GM12878 (cell line): ENCODE measurements at regions not wholly inside any gene's neighbourhood (a gene's known extent, or its start where the extent isn't known, plus 50 kb on each side); places are given as distances from the start of the nearest gene placed in this dataset.

Experiments
- ATAC-seq: fragments of 200-7000 bp; cut with Tn5 transposase; 3 replicates; pipeline ENCODE4 v1.9.1; 2020; ENCODE audit warnings: mild to moderate bottlenecking, moderate library complexity
- BruUV-seq: library from RNA; stranded (reverse); fragments of 400-500 nt; replicated peaks from 2 replicates; lab custom pipeline; 2021; lab: Mats Ljungman, UMichigan
- CTCF ChIA-PET: fragments of 300-600 bp; sonication (Branson Sonifier 250); formaldehyde crosslinking; extraction: SDS; loops from one replicate; lab custom pipeline; 2021; ENCODE audit warnings: inconsistent platforms; lab: Yijun Ruan, JAX
- POLR2A ChIA-PET: fragments of 350-600 bp; formaldehyde crosslinking; extraction: SDS; loops from one replicate; lab custom pipeline; 2021; ENCODE audit warnings: inconsistent platforms; lab: Charles Lee
- RAD21 ChIA-PET: fragments of 300-600 bp; sonication (Branson Sonifier 250); formaldehyde crosslinking; loops from one replicate; lab custom pipeline; 2023; ENCODE audit warnings: antibody characterized with exemption; ENCODE audit not compliant: unreplicated experiment; lab: Charles Lee
- SMC1A ChIA-PET: fragments of 300-600 bp; sonication (Branson Sonifier 250); formaldehyde crosslinking; loops from one replicate; lab custom pipeline; 2023; ENCODE audit not compliant: unreplicated experiment, uncharacterized antibody; lab: Charles Lee
- DNase-seq: peaks from one replicate; pipeline ENCODE4 v3.0.0-alpha.2; 2011; ENCODE audit warnings: low read depth, low spot score
- FAIRE-seq: peaks from 3 replicates; lab custom pipeline; 2011; peaks lifted over from hg19 to GRCh38; lab: Jason Lieb, UNC
- H2AFZ ChIP-seq: 2 replicates; pipeline ENCODE4 v1.6.0; 2011; ENCODE audit warnings: low read depth, low read length, control low read depth; ENCODE audit not compliant: control insufficient read depth
- H3K27ac ChIP-seq: 2 replicates; pipeline ENCODE4 v1.5.1; 2011; ENCODE audit warnings: control low read depth; ENCODE audit not compliant: control insufficient read depth, insufficient read depth
- H3K27me3 ChIP-seq, 2 experiments: replicated peaks in 1 of 2; 2 replicates each; pipeline versions ENCODE4 v1.6.0 to v1.6.1; 2011; ENCODE audit warnings: low read length in 1 of 2; ENCODE audit not compliant: control insufficient read depth in 2 of 2, insufficient read depth in 2 of 2
- H3K36me3 ChIP-seq, 2 experiments: 2 replicates each; pipeline ENCODE4 v1.5.1; 2011; ENCODE audit warnings: low read length in 1 of 2; ENCODE audit not compliant: control insufficient read depth in 2 of 2, insufficient read depth in 2 of 2
- H3K4me1 ChIP-seq: 2 replicates; pipeline ENCODE4 v1.6.1; 2011; ENCODE audit warnings: mild to moderate bottlenecking, low read length, moderate library complexity, mixed read lengths; ENCODE audit not compliant: control insufficient read depth, insufficient read depth
- H3K4me2 ChIP-seq: 2 replicates; pipeline ENCODE4 v1.6.0; 2011; ENCODE audit warnings: control low read depth; ENCODE audit not compliant: control insufficient read depth, insufficient read depth
- H3K4me3 ChIP-seq: fragments of 200-600 bp; sonication (generic); 2 replicates; pipeline ENCODE4 v1.5.1; 2016
- H3K79me2 ChIP-seq: 2 replicates; pipeline ENCODE4 v1.6.0; 2011; ENCODE audit warnings: low read length; ENCODE audit not compliant: control insufficient read depth, insufficient read depth
- H3K9ac ChIP-seq: 2 replicates; pipeline ENCODE4 v1.8.0; 2011; ENCODE audit warnings: low read length, control low read depth, mixed read lengths; ENCODE audit not compliant: control insufficient read depth, insufficient read depth
- H3K9me3 ChIP-seq: replicated peaks from 3 replicates; pipeline ENCODE4 v1.5.1; 2011; ENCODE audit warnings: mild to moderate bottlenecking, low read length; ENCODE audit not compliant: control insufficient read depth, insufficient read depth
- H4K20me1 ChIP-seq: 2 replicates; pipeline ENCODE4 v1.6.0; 2011; ENCODE audit not compliant: control insufficient read depth, insufficient read depth
- BMI1 ChIP-seq: fragments of 450-650 bp; IDR thresholded peaks from 2 replicates; pipeline ENCODE4 v1.6.1; 2016; ENCODE audit warnings: mild to moderate bottlenecking, moderate library complexity, borderline replicate concordance
- BRCA1 ChIP-seq: IDR thresholded peaks from 2 replicates; pipeline ENCODE4 v1.6.1; 2011; ENCODE audit warnings: low read depth, low read length, improper control_type of control experiment
- CEBPZ ChIP-seq: fragments of 150-350 bp; IDR thresholded peaks from 2 replicates; pipeline ENCODE4 v1.6.1; 2016; ENCODE audit warnings: low read depth, low read length
- CREB1 ChIP-seq: IDR thresholded peaks from 2 replicates; pipeline ENCODE4 v1.6.1; 2012; ENCODE audit warnings: low read depth, mild to moderate bottlenecking, inconsistent platforms
- E4F1 ChIP-seq: fragments of 450-650 bp; IDR thresholded peaks from 2 replicates; pipeline ENCODE4 v1.6.1; 2018; ENCODE audit warnings: borderline replicate concordance, mild to moderate bottlenecking; ENCODE audit not compliant: partially characterized antibody
- IKZF1 ChIP-seq: fragments of 450-650 bp; conservative IDR thresholded peaks from 2 replicates; pipeline ENCODE4 v1.6.1; 2017; ENCODE audit warnings: antibody characterized with exemption, mild to moderate bottlenecking
- JUNB ChIP-seq: IDR thresholded peaks from 2 replicates; pipeline ENCODE4 v1.6.1; 2016; ENCODE audit warnings: antibody characterized with exemption, mild to moderate bottlenecking
- NFIC ChIP-seq: IDR thresholded peaks from 2 replicates; pipeline ENCODE4 v1.6.1; 2012; ENCODE audit warnings: low read depth, mild to moderate bottlenecking, inconsistent platforms, low read length, moderate library complexity
- NR2C1 ChIP-seq: fragments of 450-650 bp; IDR thresholded peaks from 2 replicates; pipeline ENCODE4 v1.6.1; 2017; ENCODE audit warnings: antibody characterized with exemption, mild to moderate bottlenecking, moderate library complexity
- NR2F1 ChIP-seq: fragments of 450-650 bp; conservative IDR thresholded peaks from 2 replicates; pipeline ENCODE4 v1.6.1; 2017; ENCODE audit warnings: mild to moderate bottlenecking
- POU2F2 ChIP-seq: IDR thresholded peaks from 3 replicates; pipeline ENCODE4 v1.6.1; 2011; ENCODE audit warnings: low read depth, mild to moderate bottlenecking, low read length, borderline replicate concordance
- RAD21 ChIP-seq: IDR thresholded peaks from 2 replicates; pipeline ENCODE4 v1.6.1; 2011; ENCODE audit warnings: mild to moderate bottlenecking, low read depth, low read length, moderate library complexity; ENCODE audit not compliant: insufficient read depth
- RBBP5 ChIP-seq: fragments of 200-600 bp; sonication (generic); conservative IDR thresholded peaks from 2 replicates; pipeline ENCODE4 v1.6.1; 2016
- TCF12 ChIP-seq: IDR thresholded peaks from 2 replicates; pipeline ENCODE4 v1.6.1; 2011; ENCODE audit warnings: low read depth, mild to moderate bottlenecking, low read length
- YBX1 ChIP-seq: fragments of 450-650 bp; IDR thresholded peaks from 2 replicates; pipeline ENCODE4 v1.6.1; 2016; ENCODE audit warnings: antibody characterized with exemption
- YY1 ChIP-seq: IDR thresholded peaks from 2 replicates; pipeline ENCODE4 v1.6.1; 2011; ENCODE audit warnings: low read depth, mild to moderate bottlenecking, low read length
- ZNF207 ChIP-seq: fragments of 450-650 bp; IDR thresholded peaks from 2 replicates; pipeline ENCODE4 v1.6.1; 2014; ENCODE audit warnings: antibody characterized with exemption, mild to moderate bottlenecking, borderline replicate concordance
- WGBS: methylation state at CpG from one replicate; pipeline ENCODE4 v1.1.6; 2016; ENCODE audit warnings: low lambda C conversion rate; ENCODE audit not compliant: insufficient replicate concordance, insufficient coverage; ENCODE audit errors: missing lambda C conversion rate; 5-methylcytosine and 5-hydroxymethylcytosine counted together
- in situ Hi-C: fragments of 300-500 bp; cut with MboI; formaldehyde crosslinking; loops from 9 replicates; pipeline ENCODE4 v1.14.3; 2018; ENCODE audit warnings: mixed read lengths
- intact Hi-C: fragments of 100-400 bp; cut with micrococcal nuclease; formaldehyde crosslinking; loops from one replicate; pipeline ENCODE4 v1.14.2; 2022; ENCODE audit not compliant: unreplicated experiment

GRCh38 chr4:138636781-138637180, 378.8 kb upstream of the NOCT start (continued):
- TF ChIP-seq E4F1 (no peak), ZNF207 (no peak), NR2C1 (no peak), YBX1 (no peak)

- no peak overlapping the region for H3K27ac ChIP-seq
- no peak overlapping the region for H2AFZ ChIP-seq
- TF ChIP-seq TCF12 (no peak), BMI1 (no peak), CREB1 (no peak), NR2F1 (no peak), YY1 (no peak), RAD21 (no peak), POU2F2 (no peak), IKZF1 (no peak), RBBP5 (no peak), CEBPZ (no peak), ZNF207 (no peak), NFIC (no peak), BRCA1 (no peak), JUNB (no peak)
- H3K4me2 ChIP-seq, result no peak overlapping the region
- no peak overlapping the region for H3K9ac ChIP-seq
- H3K4me3 ChIP-seq, result no peak overlapping the region
- H3K36me3 ChIP-seq, result no peaks in the 10 kb centered on the region
- no peak for ATAC-seq
- POLR2A ChIA-PET, result no interaction called here
- SMC1A ChIA-PET, result interaction anchor here (1.6 kb wide), 1 partner anchor 12 kb away, joined by 5 read pairs; no protein-coding TSS in a partner anchor
- WGBS, result 2% methylated on average over 2 of the region's 2 CpGs
- CTCF ChIA-PET, result no interaction called here
- intact Hi-C loops, result no loop called here
- no peaks in the 10 kb centered on the region for H4K20me1 ChIP-seq
- H3K27me3 ChIP-seq, result peaks cover 0 to 4% of the 10 kb centered on the region in 2 experiments; a peak in 1 of 4 replicates
- H3K9me3 ChIP-seq, result no peaks in the 10 kb centered on the region
- in situ Hi-C loops, result no loop called here
- H3K79me2 ChIP-seq, result no peaks in the 10 kb centered on the region
- BruUV-seq, result no TSS peak
- FAIRE-seq, result no peak
- RAD21 ChIA-PET, result no interaction called here
- no peak for DNase-seq
- H3K4me1 ChIP-seq, result no peaks in the 10 kb centered on the region
Measured at GRCh38 chr4:138634915-138635314, 380.7 kb upstream of the NOCT start.
